GM19455 (cell line): ENCODE measurements at regions not wholly inside any gene's neighbourhood (a gene's known extent, or its start where the extent isn't known, plus 50 kb on each side); places are given as distances from the start of the nearest gene placed in this dataset.

Experiments
- ATAC-seq: cut with Tn5 transposase; IDR thresholded peaks from one replicate; pipeline ENCODE4 v1.9.1; 2021; ENCODE audit not compliant: unreplicated experiment

DNA sequence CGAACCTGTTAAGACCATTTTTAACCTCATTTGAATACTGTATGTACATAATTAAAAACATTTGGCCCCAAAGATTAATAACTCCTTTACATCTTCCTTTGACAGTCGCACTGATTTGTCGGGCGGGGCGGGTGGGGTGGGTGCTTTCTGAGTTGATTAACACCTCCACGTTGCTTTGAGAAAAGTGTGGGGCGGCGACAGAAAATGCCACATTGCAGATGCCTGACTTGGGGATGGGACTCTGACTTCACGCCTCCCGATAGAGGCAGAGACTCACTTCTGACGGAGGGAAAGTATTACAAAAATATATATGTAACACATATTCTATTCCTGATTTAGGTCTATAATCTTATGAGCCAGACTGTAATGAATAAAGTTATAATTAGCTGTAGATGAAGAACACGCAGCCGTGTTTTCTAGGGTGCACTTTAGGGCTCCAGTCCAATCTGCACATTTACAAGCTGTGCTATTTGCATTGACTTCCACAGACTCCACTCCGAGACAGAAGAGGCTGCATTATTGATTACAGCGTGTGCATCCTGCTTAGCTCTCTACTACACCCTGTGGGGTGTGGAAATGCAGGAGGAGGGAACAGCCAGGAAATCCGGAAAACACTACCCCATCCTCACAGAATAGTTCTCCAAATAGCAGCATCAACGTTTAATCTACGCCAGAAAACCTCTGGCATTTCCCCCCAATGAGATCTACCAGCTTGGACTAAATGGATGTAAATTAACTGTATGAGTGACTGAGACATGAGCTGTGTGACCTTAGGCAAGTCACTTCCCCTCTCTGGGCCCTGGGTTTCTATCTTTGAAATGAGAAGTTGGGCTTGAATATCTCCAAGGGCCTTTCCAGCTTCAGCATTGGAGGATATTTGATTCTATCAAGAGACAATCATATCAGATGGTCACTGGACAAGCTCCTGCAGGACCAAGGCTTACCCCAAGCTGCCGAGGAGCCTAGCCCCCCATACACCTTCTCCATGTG lies 308.0 kb downstream of the RRAGC start:
- ATAC-seq: no peak

DNA sequence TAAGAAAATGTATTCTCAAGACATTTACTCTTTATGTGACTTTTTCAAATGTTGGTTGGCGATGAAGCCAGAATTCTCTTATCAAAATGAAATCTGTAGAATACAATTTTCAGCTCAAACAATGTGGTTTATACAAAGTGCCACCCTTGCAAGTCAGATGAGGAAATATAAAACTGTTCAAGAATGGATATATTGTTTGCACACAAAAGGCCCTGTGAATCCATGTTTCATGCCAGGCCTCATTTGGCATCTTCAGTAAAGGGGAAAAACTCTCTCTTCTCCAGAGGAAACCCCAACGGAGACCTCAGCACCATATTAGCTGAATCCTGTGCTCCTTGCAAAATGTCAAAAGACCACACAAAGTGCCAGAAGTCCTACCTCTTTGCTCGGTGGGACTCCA lies 310.4 kb downstream of the RRAGC start:
- ATAC-seq: no peak

- no peak for ATAC-seq
Observed at GRCh38 chr1:38547321-38547720, 312.3 kb downstream of the RRAGC start.

DNA sequence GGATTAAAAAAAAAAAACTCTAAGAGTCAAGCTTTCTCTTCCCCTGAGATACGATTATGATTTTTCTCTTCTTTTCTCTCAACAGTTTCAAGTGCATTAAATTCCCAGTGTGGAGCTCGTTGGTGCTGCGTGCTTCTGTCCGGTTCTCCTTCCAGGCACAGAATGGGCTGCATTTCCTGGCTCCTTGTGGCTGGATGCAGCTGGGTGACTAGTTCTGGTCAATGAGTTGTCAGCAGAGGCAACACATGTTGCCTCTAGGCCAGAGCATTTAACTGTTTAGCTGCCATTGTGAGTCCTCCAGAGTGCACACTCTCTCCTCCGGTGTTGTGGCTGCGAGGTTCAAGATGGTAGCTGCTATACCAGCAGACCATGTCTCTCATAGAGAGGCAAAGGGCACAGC lies 312.9 kb downstream of the RRAGC start:
- ATAC-seq: no peak

DNA sequence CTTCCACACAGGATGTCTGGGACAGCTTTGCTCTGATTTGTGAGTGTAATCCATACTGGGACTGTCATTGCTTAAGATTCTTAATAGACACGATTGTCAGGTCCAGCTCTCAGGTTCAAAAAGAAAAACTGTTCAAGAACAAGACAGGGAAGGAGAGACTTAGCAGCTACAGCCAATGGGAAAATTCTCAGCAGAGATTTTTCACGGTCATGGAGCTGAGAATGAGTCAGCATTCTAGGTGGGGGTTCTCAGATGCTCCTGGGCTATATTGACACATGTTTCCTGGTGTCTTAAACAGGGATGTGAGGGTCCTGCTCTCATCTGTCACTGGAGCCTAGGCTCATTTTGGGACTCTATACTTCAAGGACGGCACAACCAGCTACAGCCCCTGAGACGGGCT lies 318.3 kb downstream of the RRAGC start:
- no peak for ATAC-seq

GRCh38 chr1:38539931-38540330 lies 319.6 kb downstream of the RRAGC start:
- no peak for ATAC-seq

DNA sequence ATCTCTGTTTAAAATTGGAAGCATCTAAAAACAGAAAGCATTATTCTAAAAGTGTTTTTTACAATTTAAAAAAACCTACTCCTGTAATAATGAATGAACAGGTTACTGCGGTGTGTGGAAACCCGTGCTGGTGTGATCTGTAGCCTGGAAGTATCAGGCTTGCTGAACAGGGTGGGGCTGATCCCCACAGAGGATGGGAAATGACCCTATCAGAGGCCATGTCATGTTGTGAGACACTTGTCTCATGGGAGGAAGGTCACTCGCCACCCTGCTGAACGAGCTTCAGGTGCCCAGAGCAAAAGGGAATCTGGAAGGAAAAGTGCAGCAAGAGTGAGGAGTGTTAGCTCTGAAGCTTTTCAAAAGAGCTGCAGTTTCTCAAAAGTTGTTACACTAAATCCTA lies 320.7 kb downstream of the RRAGC start:
- no peak for ATAC-seq

- no peak for ATAC-seq
Observed at GRCh38 chr1:38536089-38536488, 323.5 kb downstream of the RRAGC start.

GRCh38 chr1:38534473-38534823 lies 325.1 kb downstream of the RRAGC start:
- ATAC-seq: no peak

DNA sequence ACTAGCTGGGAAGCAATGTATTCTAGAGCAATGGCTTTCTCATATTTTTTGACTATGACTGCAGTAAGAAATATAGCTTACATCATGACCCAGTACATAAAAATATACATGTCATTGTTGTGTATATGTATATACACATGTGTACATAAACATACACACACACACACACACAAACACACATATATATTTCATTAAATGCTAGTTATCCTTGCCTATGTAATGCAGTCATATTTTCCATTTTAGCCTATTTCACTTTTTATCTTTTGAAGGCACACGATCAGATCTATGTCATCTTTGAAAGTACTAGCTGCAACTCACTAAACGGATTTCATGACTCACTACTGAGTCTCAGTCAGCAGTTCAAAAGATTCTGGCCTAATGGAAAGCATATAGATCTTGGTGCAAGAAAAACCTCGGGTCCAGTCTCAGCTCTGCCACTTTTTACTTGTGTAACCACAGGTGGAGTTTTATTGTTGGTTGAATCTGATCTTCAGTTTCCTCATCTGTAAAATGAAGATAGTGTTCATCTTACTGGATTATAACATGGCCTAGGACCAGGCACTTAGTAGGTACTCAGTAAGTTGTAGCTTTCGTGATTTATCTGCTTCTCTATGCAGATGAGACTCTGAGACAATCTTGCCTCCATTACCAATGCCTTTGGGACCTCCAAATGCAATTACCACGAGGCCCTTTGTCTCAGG lies 325.6 kb downstream of the RRAGC start:
- no peak for ATAC-seq

- ATAC-seq: no peak
Observed at GRCh38 chr1:38530957-38531356, 328.6 kb downstream of the RRAGC start.

GRCh38 chr1:38529946-38530345 lies 329.6 kb downstream of the RRAGC start:
- no peak for ATAC-seq

DNA sequence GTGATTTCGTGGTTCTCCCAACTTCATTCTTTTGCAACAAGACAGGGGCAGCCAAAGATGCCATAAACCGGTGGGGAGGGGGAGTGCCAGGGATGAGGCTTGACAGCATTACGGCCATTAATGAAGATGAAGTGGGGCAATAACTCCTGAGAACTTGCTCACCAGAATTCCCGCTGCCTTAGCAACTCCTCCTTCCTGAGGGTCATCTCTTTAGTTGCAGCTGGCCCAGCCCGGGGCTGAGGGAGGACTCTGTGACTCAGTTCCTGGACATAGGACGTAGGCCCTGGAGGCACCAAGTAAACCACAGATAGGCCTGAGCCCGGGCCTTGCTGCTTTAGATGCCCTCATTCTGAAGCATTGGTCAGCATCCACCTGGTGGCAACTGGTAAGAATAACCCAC lies 330.2 kb downstream of the RRAGC start:
- ATAC-seq: no peak

GRCh38 chr1:38528623-38529022 lies 330.9 kb downstream of the RRAGC start:
- ATAC-seq: no peak

GRCh38 chr1:38527373-38527966 lies 332.1 kb downstream of the RRAGC start:
- peak; percentile 92 for ATAC-seq

- ATAC-seq: no peak
Observed at GRCh38 chr1:38526046-38526445, 333.5 kb downstream of the RRAGC start.

GRCh38 chr1:38525343-38526043 lies 334.1 kb downstream of the RRAGC start:
- no peak for ATAC-seq

DNA sequence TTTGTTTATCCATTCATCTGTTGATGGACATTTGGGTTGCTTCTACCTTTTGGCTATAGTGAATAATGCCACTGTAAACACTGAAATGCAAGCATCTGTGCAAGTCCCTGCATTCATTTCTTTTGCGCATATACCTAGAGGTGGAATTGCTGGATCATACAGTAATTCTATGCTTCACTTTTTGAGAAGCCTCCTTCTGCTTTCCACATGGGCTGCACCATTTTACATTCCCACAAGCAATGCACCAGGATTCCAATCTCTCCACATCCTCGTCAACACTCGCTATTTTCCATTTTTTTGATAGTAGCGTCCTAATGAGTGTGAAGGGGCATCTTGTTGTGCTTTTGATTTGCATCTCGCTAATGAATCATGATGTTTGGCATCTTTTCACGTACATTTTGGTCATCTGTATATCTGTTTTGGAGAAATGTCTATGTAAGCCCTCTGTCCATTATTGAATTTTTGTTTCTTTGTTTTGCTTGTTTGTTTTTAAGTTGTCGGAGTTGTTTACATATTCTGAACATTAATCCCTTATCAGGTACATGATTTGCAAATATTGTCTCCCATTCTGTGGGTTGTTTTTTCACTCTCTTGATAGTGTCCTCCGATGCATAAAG lies 335.4 kb downstream of the RRAGC start:
- ATAC-seq: no peak

- no peak for ATAC-seq
Observed at GRCh38 chr1:38523568-38523939, 336.0 kb downstream of the RRAGC start.

GRCh38 chr1:38522915-38523567 lies 336.5 kb downstream of the RRAGC start:
- no peak for ATAC-seq
